T47D (cell line): ENCODE measurements at regions not wholly inside any gene's neighbourhood (a gene's known extent, or its start where the extent isn't known, plus 50 kb on each side); places are given as distances from the start of the nearest gene placed in this dataset.

Source experiments
- DNase-seq, 2 experiments: peaks; one replicate each; pipeline versions ENCODE4 v3.0.0 to v3.0.0-alpha.2; 2011 to 2012; ENCODE audit warnings: low read depth in 1 of 2, low spot score in 1 of 2
- JUND ChIP-seq: IDR thresholded peaks from 2 replicates; pipeline ENCODE4 v1.6.1; 2012; ENCODE audit warnings: low read depth
- in situ Hi-C: cut with HindIII; loops from 2 replicates; pipeline ENCODE4 v1.10.0; 2016; ENCODE audit warnings: low sequenced_read_pairs, low pct_unique_long_range_greater_than_20kb

GRCh38 chr1:5485436-5485835, 506.8 kb downstream of the NPHP4 start:
- in situ Hi-C loops, result no loop called here
- no peak for TF ChIP-seq JUND

GRCh38 chr1:5484451-5485165, 507.6 kb downstream of the NPHP4 start:
- in situ Hi-C loops, result no loop called here
- no peak for TF ChIP-seq JUND
- DNase-seq, result no peak

More at GRCh38 chr1:5485436-5485835, 506.8 kb downstream of the NPHP4 start:
- no peak for DNase-seq

DNA sequence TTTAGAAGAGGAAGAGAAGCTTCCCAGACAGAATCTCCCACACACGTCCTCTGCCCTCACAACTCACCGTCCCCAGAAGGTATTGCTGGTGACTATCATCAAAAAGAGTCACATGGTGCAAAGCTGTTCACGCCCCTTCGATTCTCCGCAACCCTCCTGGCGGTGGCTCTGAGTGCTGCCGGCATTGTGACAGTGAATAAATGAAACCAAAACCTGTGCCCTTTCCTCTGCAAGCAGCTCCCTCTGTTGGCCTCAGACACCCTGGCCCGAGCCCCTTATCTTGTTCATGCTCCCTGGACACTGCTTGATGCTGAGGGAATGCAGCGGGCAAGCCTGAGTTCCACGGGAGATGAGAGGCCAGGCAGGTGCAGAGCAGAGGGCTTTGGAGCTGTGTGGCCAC, 510.3 kb downstream of the NPHP4 start:
- no peak for DNase-seq
- no peak for TF ChIP-seq JUND
- in situ Hi-C loops, result no loop called here

GRCh38 chr1:5480906-5481305, 511.3 kb downstream of the NPHP4 start:
- in situ Hi-C loops, result no loop called here
- DNase-seq, result no peak
- no peak for TF ChIP-seq JUND

DNA sequence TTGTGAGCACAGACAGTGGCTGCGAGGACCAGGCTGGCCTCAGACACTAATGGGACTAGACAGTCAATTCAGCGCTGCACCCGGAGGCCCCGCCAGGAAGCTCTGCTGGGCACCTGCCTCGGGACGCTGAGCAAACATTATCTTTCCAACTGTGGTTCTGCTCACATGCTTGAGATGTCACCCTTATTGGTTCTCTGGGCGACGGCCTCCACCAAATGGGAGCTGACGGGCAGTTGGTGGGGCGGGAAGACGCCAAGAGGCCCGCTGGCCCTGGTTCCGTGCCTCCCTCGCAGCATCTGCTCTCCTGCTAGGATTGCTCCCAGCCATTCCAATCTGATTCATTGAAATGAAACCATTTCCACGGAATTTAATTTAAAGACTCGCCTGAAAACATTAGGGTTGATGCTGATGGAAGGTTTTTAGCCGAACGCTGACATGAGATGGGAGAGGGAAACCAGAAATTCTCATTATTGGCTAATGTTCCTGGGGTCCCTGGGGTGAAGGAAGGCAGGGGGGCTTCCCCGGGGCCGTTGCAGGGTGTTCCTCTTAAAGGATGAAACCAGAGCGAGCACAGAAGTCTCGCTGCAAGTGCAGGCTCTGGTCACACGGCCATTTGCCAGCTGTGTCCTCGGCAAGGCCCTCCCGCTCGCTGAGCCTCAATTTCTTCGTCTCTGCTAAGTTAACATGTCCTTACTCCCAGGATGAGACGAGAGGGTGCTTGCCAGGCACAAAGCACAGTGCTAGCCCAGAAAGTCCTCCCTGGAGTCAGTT, 512.2 kb downstream of the NPHP4 start:
- TF ChIP-seq JUND, result no peak
- no peak for DNase-seq
- in situ Hi-C loops, result no loop called here

GRCh38 chr1:5478961-5479360, 513.3 kb downstream of the NPHP4 start:
- in situ Hi-C loops, result no loop called here
- no peak for DNase-seq
- no peak for TF ChIP-seq JUND

GRCh38 chr1:5478156-5478695, 514.0 kb downstream of the NPHP4 start:
- in situ Hi-C loops, result no loop called here
- DNase-seq, result no peak
- no peak for TF ChIP-seq JUND

- DNase-seq, result no peak
- in situ Hi-C loops, result no loop called here
- TF ChIP-seq JUND, result no peak
These were observed 514.5 kb downstream of the NPHP4 start for GRCh38 chr1:5477716-5478115.

GRCh38 chr1:5475572-5475971, 516.7 kb downstream of the NPHP4 start:
- in situ Hi-C loops, result no loop called here
- DNase-seq, result no peak
- TF ChIP-seq JUND, result no peak

DNA sequence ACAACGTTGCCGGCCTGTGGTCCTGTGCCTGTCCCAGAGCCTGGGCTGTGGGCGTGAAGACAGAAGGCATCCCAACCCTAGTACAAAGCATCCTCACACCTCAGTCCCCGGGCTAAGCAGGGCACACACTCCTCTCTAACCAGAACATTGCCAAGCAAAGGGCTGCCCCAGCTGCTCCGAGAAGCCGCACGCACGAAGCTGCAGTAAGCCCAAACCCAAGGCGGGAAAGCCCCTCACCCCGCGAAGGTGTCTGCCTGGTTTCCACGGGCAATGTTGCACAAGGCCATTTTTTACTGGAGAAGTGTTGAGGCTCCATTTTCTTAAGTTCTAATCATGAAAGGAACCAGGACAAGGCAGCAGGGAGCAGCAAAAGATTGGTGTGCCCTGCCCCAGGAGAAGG, 519.0 kb downstream of the NPHP4 start:
- TF ChIP-seq JUND, result no peak
- no peak for DNase-seq
- in situ Hi-C loops, result no loop called here

DNA sequence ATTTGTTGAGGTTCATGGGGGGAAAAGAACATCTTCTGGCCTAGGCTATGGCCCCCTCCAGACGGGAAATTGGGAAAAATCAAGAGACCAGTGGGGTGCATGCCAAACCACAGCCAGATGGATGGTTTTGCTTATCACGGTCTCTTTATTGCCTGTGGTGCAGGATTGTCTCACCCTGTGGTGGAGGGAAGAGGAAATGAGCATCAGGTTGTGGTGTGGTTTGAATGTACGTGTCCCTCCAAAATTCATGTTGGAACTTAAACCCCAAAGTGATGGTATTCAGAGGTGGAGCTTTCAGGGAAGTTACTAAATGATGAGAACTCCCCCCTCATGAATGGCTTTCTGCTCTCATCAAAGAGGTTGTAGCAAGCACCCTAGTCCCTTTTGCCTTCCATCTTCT, 525.7 kb downstream of the NPHP4 start:
- in situ Hi-C loops, result no loop called here
- DNase-seq, result no peak
- no peak for TF ChIP-seq JUND

DNA sequence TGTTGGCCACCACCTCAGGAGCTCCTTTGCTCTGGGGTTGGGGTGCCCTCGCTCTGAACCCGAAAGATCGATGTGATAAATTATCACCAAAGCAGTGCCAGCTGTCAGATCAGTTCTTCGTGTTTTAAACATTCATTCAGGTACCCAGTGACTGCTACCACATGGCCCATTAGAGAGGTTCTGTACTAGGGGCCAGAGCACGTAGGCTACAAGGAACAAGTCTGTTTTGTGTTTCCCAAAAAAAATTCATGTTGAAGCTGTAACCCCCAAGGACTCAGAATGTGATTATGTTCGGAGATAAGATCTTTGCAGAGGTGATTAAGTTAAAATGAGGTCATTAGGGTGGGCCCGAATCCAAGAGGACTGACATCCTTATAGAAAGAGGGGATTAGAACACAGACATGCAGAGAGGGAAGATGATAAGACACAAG, 526.9 kb downstream of the NPHP4 start:
- TF ChIP-seq JUND, result no peak
- in situ Hi-C loops, result no loop called here
- DNase-seq, result no peak

- no peak for TF ChIP-seq JUND
- no peak for DNase-seq
- in situ Hi-C loops, result no loop called here
These were observed 527.9 kb downstream of the NPHP4 start for GRCh38 chr1:5464366-5464765.
